Posterior cingulate gyrus (tissue), 11 donors: ENCODE measurements at regions not wholly inside any gene's neighbourhood (a gene's known extent, or its start where the extent isn't known, plus 50 kb on each side); places are given as distances from the start of the nearest gene placed in this dataset.
"Not testable (repeated sequence)": the region's sequence is repeated elsewhere in the genome, so short reads cannot be mapped to it uniquely, and the experiment has no call there.

ENCODE experiments used
- DNase-seq, 10 donors: peaks; one replicate each; pipeline versions ENCODE4 v3.0.0 to v3.0.0-alpha.2; 2020 to 2021; ENCODE audit warnings: mixed read lengths in 3 of 10
- intact Hi-C: fragments of 100-400 bp; cut with DNase I; formaldehyde crosslinking; loops from one replicate; pipeline ENCODE4 v1.15.1; 2023

DNA sequence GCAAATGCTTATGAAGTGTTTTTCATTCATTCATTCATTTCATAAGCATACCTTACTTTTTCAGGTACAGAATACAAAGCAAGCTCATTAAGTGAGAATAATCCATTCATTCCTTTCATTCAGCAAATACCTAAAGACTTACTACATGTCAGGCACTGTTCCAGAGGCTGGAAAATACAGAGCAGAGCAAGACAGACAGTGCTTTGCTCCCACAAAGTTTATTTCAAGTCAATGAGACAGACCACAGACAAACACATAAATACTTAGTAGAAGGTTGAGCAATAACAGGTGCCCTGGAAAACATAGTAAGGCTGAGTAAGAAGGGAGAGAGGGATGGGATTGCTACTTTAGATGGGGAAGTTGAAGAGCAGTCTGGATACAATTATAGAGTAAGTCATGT, 309.8 kb downstream of the C1D start:
- intact Hi-C loops: no loop called here
- DNase-seq: no peak

GRCh38 chr2:67755156-67755882, 307.5 kb downstream of the C1D start:
- intact Hi-C loops: no loop called here
- no peak for DNase-seq

DNA sequence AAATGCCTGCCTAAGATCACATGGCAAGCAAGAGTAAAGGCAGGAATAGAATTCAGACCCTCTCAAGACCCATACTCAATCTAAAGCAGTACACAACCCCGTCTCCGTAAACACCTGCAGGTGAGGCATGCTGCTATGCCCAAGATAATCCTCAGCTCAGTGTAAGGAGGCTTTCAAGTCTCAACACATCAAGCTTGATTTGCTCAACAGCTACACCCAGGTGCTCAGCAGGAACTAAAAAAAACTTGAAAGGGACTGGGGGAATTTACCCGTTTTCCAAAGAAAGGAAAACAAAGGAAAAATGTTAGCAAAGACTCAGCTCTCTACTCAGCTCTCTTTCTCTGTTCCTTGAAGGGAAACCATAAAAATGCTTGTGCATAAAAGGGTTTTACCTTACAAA, 301.8 kb downstream of the C1D start:
- intact Hi-C loops: no loop called here
- DNase-seq: no peak

GRCh38 chr2:67771380-67771779, 291.4 kb downstream of the C1D start:
- no peak for DNase-seq
- intact Hi-C loops: no loop called here

GRCh38 chr2:67772216-67773170, 290.3 kb downstream of the C1D start:
- DNase-seq: no peak
- intact Hi-C loops: no loop called here

GRCh38 chr2:67773851-67774250, 289.0 kb downstream of the C1D start:
- DNase-seq: no peak

DNA sequence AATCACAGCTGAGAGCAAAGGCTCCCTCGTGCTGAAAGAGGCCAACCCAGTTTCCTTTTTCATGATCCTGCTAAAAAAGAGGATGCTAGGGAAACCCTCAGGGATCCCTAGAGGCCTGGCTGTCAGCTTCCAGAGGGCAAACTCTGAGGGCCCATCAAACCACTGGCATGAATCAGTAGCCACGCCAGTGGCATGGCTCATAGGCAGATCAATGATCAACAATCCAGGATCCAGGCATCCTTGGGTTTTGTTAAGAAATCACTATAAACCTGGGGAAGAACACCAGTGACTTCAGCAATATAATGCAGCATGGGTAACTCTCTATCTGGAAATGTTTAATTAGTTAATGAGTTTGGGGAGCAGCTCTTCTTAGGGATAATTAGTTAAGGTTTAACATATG, 286.5 kb downstream of the C1D start:
- no peak for DNase-seq
- intact Hi-C loops: no loop called here

More at GRCh38 chr2:67773851-67774250, 289.0 kb downstream of the C1D start:
- intact Hi-C loops: no loop called here

GRCh38 chr2:67777010-67777409, 285.8 kb downstream of the C1D start:
- intact Hi-C loops: no loop called here
- DNase-seq: no peak

DNA sequence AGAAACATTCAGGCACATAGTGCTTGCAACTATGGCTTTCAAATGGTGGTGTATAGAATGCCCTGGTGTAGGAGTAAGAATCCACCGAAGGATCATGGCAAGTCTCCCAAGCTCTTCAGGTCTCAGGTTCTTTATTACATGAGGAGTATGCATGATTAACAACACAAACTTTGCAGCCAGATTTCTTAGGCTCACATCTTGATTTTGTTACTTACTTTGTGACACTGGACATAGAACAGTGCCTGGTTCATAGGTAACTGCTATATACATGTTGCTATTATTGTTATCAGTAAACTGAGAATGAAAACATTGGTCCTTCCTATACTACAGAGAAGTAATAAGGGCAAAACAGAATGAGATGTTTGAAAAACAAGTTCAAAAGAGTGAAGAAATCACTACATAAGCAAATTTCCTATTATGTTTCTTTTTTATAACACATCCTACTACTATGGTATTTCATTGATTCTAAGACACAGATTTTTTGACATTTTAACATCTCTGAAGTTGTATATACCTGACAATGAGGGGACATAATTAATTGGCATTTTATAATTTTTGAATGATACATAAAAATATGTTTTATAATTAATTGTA, 284.9 kb downstream of the C1D start:
- no peak for DNase-seq
- intact Hi-C loops: no loop called here

- intact Hi-C loops, DNase-seq: not testable (repeated sequence)
Observed at GRCh38 chr2:67780841-67781240, 282.0 kb downstream of the C1D start.

- DNase-seq: no peak
- intact Hi-C loops: no loop called here
Observed at GRCh38 chr2:67782443-67782842, 280.4 kb downstream of the C1D start.

DNA sequence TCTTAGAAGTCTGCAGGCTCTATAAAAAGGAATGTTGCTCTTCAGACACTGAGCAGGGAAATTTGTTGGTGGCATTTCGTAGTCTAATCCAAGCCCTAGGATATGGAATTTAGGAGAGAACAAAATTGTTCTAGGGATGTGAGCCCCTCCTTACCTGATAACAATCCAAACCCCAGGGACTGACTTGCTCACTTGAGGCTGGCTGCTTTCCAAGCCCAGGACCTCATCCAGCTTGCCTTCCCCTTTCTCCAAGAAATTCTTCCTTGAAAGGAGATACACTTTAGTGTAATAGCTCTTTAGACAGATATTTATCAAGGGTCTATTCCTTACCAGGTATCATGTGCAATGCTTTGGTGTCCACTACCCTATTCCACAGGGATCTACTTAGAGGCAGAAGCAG, 279.8 kb downstream of the C1D start:
- no peak for DNase-seq
- intact Hi-C loops: no loop called here

DNA sequence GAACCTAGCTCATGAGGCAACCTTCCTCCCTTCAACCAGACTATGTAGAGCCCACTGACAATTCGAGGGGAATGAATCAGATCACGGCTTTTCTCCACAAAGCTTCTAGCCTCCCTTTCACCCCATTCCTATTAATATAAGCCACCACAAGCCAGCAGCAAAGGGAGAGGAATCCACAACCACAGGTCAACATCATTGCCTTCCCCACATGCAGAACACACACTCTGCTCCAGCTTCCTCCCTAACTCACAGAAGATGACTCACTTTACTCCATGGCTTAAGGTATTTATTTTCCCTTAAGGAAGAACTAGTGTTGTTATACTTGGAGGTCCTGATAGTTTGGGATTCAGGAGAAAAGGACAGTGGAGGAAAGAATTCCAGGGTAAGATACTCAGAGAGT, 272.2 kb downstream of the C1D start:
- no peak for DNase-seq
- intact Hi-C loops: no loop called here

DNA sequence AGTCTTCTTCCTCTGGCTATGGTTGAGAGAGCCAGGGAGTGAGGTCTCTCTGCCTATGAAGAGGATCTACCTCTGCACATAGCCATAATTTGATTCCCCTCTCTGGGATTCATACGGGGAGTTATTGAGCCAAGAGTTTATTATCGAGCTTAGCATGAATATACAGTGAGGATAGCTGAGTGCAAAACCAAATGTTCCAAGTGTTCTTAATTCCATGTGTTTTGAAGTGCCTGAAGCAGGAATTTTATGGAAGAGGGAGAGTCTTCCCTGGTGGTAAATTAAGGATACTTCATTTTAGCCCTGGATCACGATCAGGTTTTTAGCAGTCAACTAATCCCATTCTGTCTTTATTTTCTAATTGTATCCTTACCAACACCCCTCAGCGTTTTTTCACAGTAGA, 270.6 kb downstream of the C1D start:
- intact Hi-C loops: no loop called here
- no peak for DNase-seq

DNA sequence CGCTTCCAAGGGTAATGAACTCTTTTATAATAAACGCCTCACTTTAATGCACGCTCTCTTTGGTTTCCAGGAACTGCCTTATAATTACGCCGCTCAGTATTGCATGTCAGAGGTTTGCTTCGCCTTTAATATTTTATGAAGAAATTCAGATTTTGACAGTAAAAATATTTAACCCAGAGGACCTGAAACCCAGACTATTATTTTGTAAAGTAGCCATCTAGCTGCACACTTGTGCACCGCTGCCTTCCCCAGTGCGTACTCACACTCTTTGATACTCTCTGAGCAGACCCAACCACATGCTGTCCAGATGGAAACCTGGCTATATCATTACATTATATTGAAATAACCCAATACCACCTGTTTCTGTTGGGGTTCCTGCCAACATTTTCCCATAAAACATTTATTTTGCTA, 270.1 kb downstream of the C1D start:
- DNase-seq: no peak
- intact Hi-C loops: no loop called here

DNA sequence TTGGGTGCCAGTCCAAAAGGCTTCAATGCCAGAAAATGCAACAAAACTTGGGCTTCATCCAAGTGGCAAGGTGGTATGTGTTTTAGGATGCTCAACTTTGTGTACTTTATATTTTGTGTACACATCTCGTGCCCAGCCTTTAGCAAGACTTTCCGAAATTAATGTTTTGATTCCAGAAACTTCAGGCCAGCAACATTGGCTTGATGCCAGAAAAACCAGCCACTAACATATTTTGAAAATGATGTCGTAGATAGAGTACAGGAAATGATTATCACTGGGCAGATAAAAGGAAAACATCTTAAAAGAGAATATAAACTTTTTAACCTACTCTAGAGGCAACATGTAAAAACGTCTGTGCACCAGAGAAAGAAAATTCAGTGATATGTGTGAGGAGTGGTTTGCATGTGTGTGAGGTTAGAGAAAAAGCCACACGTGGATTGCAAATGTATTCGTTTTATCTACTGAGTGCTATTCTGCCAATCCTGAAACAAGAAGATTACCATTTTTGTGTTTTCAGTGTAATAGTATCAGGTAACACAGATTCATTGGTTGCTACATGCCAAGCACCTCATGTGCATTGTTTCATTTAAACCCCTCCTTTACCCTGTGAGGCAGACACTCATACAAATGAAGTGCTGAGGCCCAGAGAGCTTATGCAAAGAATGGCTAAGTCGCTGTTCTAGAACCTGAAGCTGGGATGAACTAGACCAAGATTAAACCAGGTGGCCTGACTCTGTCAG, 264.8 kb downstream of the C1D start:
- DNase-seq: no peak
- intact Hi-C loops: no loop called here

DNA sequence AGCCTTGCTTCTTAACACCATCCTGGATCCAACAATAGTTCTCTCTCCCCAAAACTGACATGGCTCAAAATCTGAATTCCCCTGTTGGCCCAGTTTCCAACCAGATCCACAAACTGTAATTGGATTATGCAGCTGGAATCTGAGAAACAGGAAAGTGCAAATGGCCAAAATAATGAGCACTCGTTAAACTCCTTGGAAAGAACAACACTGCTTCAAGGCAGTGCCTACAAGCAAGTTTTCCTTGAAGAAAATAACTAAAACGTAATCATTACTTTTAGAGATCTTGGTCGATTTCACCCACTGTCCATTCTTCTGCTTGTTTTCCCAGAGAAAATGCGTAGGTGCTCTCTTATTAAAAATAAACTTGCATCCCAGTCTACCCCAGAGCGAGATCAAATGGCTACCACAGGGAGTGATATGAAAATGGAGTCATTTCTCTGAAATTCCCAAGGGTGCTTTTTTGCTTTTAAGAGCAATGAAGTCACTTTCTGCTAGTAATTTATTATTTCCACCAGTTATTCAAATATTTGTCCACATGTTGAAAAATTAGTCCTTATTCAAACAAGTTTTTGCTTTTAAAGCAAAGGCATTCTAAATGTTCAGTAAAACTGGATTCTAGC, 264.2 kb downstream of the C1D start:
- no peak for DNase-seq
- intact Hi-C loops: no loop called here

GRCh38 chr2:67799886-67800285, 262.9 kb downstream of the C1D start:
- no peak for DNase-seq
- intact Hi-C loops: no loop called here

DNA sequence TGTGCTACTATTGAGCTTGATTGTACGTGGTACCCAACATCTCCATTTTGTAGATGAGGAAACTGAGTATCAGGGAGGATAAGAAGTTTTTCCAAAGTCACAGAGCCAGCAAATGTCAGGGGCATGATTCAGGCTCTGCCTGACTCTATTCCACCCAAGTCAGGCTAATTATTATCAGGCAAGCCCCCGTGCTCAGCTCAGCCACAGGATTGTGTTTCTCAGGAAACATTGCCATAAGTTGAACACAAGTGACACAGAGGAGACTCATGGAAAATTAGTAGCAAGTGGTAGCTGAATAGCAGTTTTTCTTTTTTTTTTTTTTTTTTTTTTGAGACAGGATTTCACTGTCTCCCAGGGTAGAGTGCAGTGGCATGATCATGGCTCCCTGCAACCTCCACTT, 260.5 kb downstream of the C1D start:
- DNase-seq: no peak
- intact Hi-C loops: no loop called here

DNA sequence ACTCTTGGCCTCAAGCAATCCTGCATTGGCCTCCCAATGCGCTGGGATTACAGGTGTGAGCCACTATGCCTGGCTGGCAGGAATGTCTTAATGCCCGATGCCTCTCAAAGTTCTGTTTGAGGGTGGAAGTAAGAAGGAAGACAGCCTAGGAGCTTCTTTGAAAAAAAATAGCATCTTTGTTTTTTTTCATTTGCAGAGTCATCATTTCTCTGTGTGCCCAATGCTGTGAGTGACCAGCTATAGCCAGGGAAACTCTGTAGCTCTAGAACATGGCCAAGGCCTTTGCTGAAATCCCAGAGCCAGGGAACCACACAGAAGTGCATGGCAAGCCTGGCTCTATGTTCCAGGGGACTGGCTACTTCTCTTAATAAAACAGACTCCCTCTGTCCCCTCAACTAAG, 260.0 kb downstream of the C1D start:
- intact Hi-C loops: no loop called here
- DNase-seq: no peak
